PC-9 (cell line): ENCODE measurements at regions not wholly inside any gene's neighbourhood (a gene's known extent, or its start where the extent isn't known, plus 50 kb on each side); places are given as distances from the start of the nearest gene placed in this dataset.

ENCODE experiments used
- BruUV-seq: library from RNA; stranded (reverse); fragments of 400-500 nt; replicated peaks from 2 replicates; lab custom pipeline; 2021; lab: Mats Ljungman, UMichigan
- CTCF ChIA-PET: fragments of 300-600 bp; sonication (Branson Sonifier 250); formaldehyde crosslinking; loops from one replicate; lab custom pipeline; 2022; ENCODE audit warnings: antibody characterized with exemption; lab: Charles Lee
- POLR2A ChIA-PET: fragments of 300-600 bp; sonication (Branson Sonifier 250); formaldehyde crosslinking; loops from one replicate; lab custom pipeline; 2022; ENCODE audit warnings: antibody characterized with exemption; ENCODE audit not compliant: unreplicated experiment; lab: Charles Lee
- DNase-seq, 2 experiments: peaks; one replicate each; pipeline versions ENCODE4 v3.0.0 to v3.0.0-alpha.2; 2015 to 2022; ENCODE audit warnings: mixed read lengths in 1 of 2
- H2AFZ ChIP-seq: fragments of 200-600 bp; sonication (generic); 2 replicates; pipeline ENCODE4 v1.8.1; 2017; ENCODE audit warnings: antibody characterized with exemption
- H3F3A ChIP-seq: fragments of 200-600 bp; sonication (generic); 2 replicates; pipeline ENCODE4 v1.8.1; 2017; ENCODE audit warnings: antibody characterized with exemption, mild to moderate bottlenecking, low read depth; ENCODE audit not compliant: insufficient read depth
- H3K27ac ChIP-seq: fragments of 200-600 bp; sonication (generic); 2 replicates; pipeline ENCODE4 v1.6.1; 2016; ENCODE audit warnings: mixed run types
- H3K27me3 ChIP-seq: fragments of 200-600 bp; sonication (generic); 2 replicates; pipeline ENCODE4 v1.6.1; 2016; ENCODE audit warnings: low read depth, mixed run types; ENCODE audit not compliant: insufficient read depth
- H3K36me3 ChIP-seq: fragments of 200-600 bp; sonication (generic); 2 replicates; pipeline ENCODE4 v1.6.1; 2016; ENCODE audit warnings: low read depth, mixed run types
- H3K4me1 ChIP-seq: fragments of 200-600 bp; sonication (generic); replicated peaks from 2 replicates; pipeline ENCODE4 v1.6.1; 2016; ENCODE audit warnings: mixed run types; ENCODE audit not compliant: insufficient read depth
- H3K4me2 ChIP-seq: fragments of 200-600 bp; sonication (generic); 2 replicates; pipeline ENCODE4 v1.6.1; 2017; ENCODE audit warnings: mixed run types
- H3K4me3 ChIP-seq: fragments of 200-600 bp; sonication (generic); 2 replicates; pipeline ENCODE4 v1.6.1; 2016; ENCODE audit warnings: mixed run types
- H3K79me2 ChIP-seq: fragments of 200-600 bp; sonication (generic); 2 replicates; pipeline ENCODE4 v1.6.1; 2017; ENCODE audit warnings: low read depth, mixed run types
- H3K9me2 ChIP-seq: fragments of 200-600 bp; sonication (generic); 2 replicates; pipeline ENCODE4 v1.8.1; 2017; ENCODE audit warnings: mild to moderate bottlenecking; ENCODE audit not compliant: insufficient read depth
- H3K9me3 ChIP-seq: fragments of 200-600 bp; sonication (generic); 2 replicates; pipeline ENCODE4 v1.8.1; 2016; ENCODE audit warnings: low read depth; ENCODE audit not compliant: insufficient read depth
- H4K20me1 ChIP-seq: fragments of 200-600 bp; sonication (generic); 2 replicates; pipeline ENCODE4 v1.8.1; 2017; ENCODE audit not compliant: insufficient read depth
- CTCF ChIP-seq: fragments of 200-600 bp; sonication (generic); conservative IDR thresholded peaks from 2 replicates; pipeline ENCODE4 v1.6.1; 2017; ENCODE audit warnings: mixed run types, antibody characterized with exemption, mild to moderate bottlenecking, moderate library complexity
- EZH2 ChIP-seq: fragments of 200-600 bp; sonication (generic); IDR thresholded peaks from 2 replicates; pipeline ENCODE4 v1.8.0; 2017; ENCODE audit warnings: antibody characterized with exemption, low read depth
- intact Hi-C: fragments of 100-400 bp; cut with micrococcal nuclease; formaldehyde crosslinking; loops from one replicate; pipeline ENCODE4 v1.10.0; 2022; ENCODE audit not compliant: unreplicated experiment

GRCh38 chr15:25548600-25548999 lies 109.8 kb upstream of the UBE3A start:
- intact Hi-C loops, result no loop called here
- Histone ChIP-seq H4K20me1 (no peaks in the 10 kb centered on the region), H3F3A (no peaks in the 10 kb centered on the region), H3K4me1 (no peaks in the 10 kb centered on the region), H3K9me3 (no peaks in the 10 kb centered on the region), H3K4me2 (no peak overlapping the region), H3K36me3 (no peaks in the 10 kb centered on the region), H3K9me2 (no peaks in the 10 kb centered on the region), H3K79me2 (no peaks in the 10 kb centered on the region), H3K27me3 (peaks cover 7% of the 10 kb centered on the region; the same call in 1 of the 2 replicates), H3K27ac (no peak overlapping the region), H3K4me3 (no peak overlapping the region), H2AFZ (no peak overlapping the region)
- BruUV-seq, result no TSS peak
- DNase-seq, result no peak
- CTCF ChIA-PET, result no interaction called here
- POLR2A ChIA-PET, result no interaction called here
- TF ChIP-seq CTCF, result no peak
- no peak for TF ChIP-seq EZH2

GRCh38 chr15:25545889-25546288 lies 107.1 kb upstream of the UBE3A start:
- no peak for DNase-seq
- H3K27me3 ChIP-seq, result 0 out of 2 replicates have a peak, but pooled peaks cover 4% of the 10 kb centered on the region
- no peaks in the 10 kb centered on the region for H3K9me3 ChIP-seq
- CTCF ChIA-PET, result no interaction called here
- POLR2A ChIA-PET, result no interaction called here
- no TSS peak for BruUV-seq
- no peak overlapping the region for H3K4me2 ChIP-seq
- no peak for TF ChIP-seq CTCF
- no peak for TF ChIP-seq EZH2
- H3K36me3 ChIP-seq, result no peaks in the 10 kb centered on the region
- no peaks in the 10 kb centered on the region for H3K9me2 ChIP-seq
- H3F3A ChIP-seq, result no peaks in the 10 kb centered on the region
- intact Hi-C loops, result no loop called here
- no peak overlapping the region for H3K4me3 ChIP-seq
- H4K20me1 ChIP-seq, result no peaks in the 10 kb centered on the region
- no peak overlapping the region for H2AFZ ChIP-seq
- H3K4me1 ChIP-seq, result no peaks in the 10 kb centered on the region
- no peaks in the 10 kb centered on the region for H3K79me2 ChIP-seq
- H3K27ac ChIP-seq, result no peak overlapping the region

- Histone ChIP-seq H2AFZ (no peak overlapping the region), H4K20me1 (no peaks in the 10 kb centered on the region), H3K36me3 (no peaks in the 10 kb centered on the region), H3K4me2 (no peak overlapping the region), H3K79me2 (no peaks in the 10 kb centered on the region), H3K9me3 (no peaks in the 10 kb centered on the region), H3K4me3 (no peak overlapping the region), H3K4me1 (no peaks in the 10 kb centered on the region), H3F3A (no peaks in the 10 kb centered on the region), H3K27ac (no peak overlapping the region), H3K27me3 (no peaks in the 10 kb centered on the region), H3K9me2 (no peaks in the 10 kb centered on the region)
- DNase-seq, result no peak
- BruUV-seq, result no TSS peak
- POLR2A ChIA-PET, result interaction anchor here (0.7 kb wide), 1 partner anchor 1131 kb away, joined by 3 read pairs; no protein-coding TSS in a partner anchor
- intact Hi-C loops, result no loop called here
- no peak for TF ChIP-seq EZH2
- no peak for TF ChIP-seq CTCF
- CTCF ChIA-PET, result no interaction called here
Measured at GRCh38 chr15:25545017-25545416, 106.2 kb upstream of the UBE3A start.
